ENCODE measurements at regions not wholly inside any gene's neighbourhood (a gene's known extent, or its start where the extent isn't known, plus 50 kb on each side); places are given as distances from the start of the nearest gene placed in this dataset.

- TF ChIP-seq EP300 (conservative IDR thresholded peaks at IDR 0.05; ENCODE audit: poor library complexity, severe bottlenecking) (no peak), CTCF (IDR thresholded peaks at IDR 0.05; ENCODE audit: poor library complexity, severe bottlenecking) (no peak), POLR2AphosphoS5 (IDR thresholded peaks at IDR 0.05) (no peak), TAF1 (IDR thresholded peaks at IDR 0.05; ENCODE audit: low read depth) (no peak), REST (IDR thresholded peaks at IDR 0.05; ENCODE audit: borderline replicate concordance) (no peak)
Observed at GRCh38 chr2:121055088-121055487, 229.9 kb downstream of the TFCP2L1 start.

All from neural cell (in vitro differentiated cells).